GM12892 (cell line): ENCODE measurements at regions not wholly inside any gene's neighbourhood (a gene's known extent, or its start where the extent isn't known, plus 50 kb on each side); places are given as distances from the start of the nearest gene placed in this dataset.

Source experiments
- POLR2A ChIP-seq: IDR thresholded peaks from 2 replicates; pipeline ENCODE4 v1.6.1; 2011; ENCODE audit warnings: low read depth, low read length, control low read depth
- POLR2AphosphoS5 ChIP-seq: IDR thresholded peaks from 2 replicates; pipeline ENCODE4 v1.6.1; 2011; ENCODE audit warnings: low read depth, low read length, control low read depth
- TAF1 ChIP-seq: IDR thresholded peaks from 2 replicates; pipeline ENCODE4 v1.6.1; 2011; ENCODE audit warnings: low read depth, mild to moderate bottlenecking, control low read depth, low read length, borderline replicate concordance

DNA sequence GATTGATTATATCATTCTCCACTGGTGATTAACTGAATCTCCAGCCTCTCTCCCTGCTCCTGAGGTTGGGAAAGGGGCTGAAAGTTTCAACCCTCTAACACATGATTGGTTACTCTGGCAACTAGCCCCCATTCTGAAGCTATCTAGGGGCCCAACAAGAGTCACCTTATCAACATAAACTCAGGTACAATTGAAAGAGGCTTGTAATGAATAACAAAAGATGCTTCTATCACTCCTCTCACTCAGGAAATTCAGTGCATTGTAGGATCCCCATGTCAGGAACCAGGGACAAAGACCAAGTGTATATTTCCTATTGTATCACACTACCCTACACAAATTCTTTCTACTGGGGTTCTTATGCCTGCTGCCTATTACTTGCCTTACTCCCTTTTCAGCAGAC lies 123.9 kb upstream of the SLC13A1 start:
- no peak for TF ChIP-seq POLR2AphosphoS5
- no peak for TF ChIP-seq POLR2A
- TF ChIP-seq TAF1 = no peak
